GM23248 (cell line): ENCODE measurements at regions not wholly inside any gene's neighbourhood (a gene's known extent, or its start where the extent isn't known, plus 50 kb on each side); places are given as distances from the start of the nearest gene placed in this dataset.

ENCODE experiments used
- EZH2 ChIP-seq: fragments of 200-600 bp; sonication (generic); IDR thresholded peaks from 2 replicates; pipeline ENCODE4 v1.6.1; 2018; ENCODE audit warnings: antibody characterized with exemption, mild to moderate bottlenecking; ENCODE audit not compliant: insufficient read depth, poor library complexity, severe bottlenecking
- EZH2phosphoT487 ChIP-seq: fragments of 200-600 bp; sonication (generic); IDR thresholded peaks from 2 replicates; pipeline ENCODE4 v1.6.1; 2018; ENCODE audit warnings: antibody characterized with exemption, moderate library complexity, mild to moderate bottlenecking, low read depth; ENCODE audit not compliant: insufficient read depth

GRCh38 chr9:16136961-16137360, 584.1 kb downstream of the CCDC171 start:
- no peak for TF ChIP-seq EZH2
- no peak for TF ChIP-seq EZH2phosphoT487
